Prostate gland (tissue), 2 donors: ENCODE measurements at regions not wholly inside any gene's neighbourhood (a gene's known extent, or its start where the extent isn't known, plus 50 kb on each side); places are given as distances from the start of the nearest gene placed in this dataset.

ENCODE experiments used
- CTCF ChIP-seq, 4 experiments: fragments of 200-600 bp in 2 of 4; fragments of 450-650 bp in 2 of 4; sonication (generic) in 2 of 4; IDR thresholded peaks; 1 replicate in 3 of 4; 2 replicates in 1 of 4; pipeline ENCODE4 v1.5.1; 2016 to 2019; ENCODE audit warnings: antibody characterized with exemption in 4 of 4, mild to moderate bottlenecking in 2 of 4, moderate library complexity in 2 of 4
- POLR2A ChIP-seq: fragments of 450-650 bp; IDR thresholded peaks from one replicate; pipeline ENCODE4 v1.6.1; 2016; ENCODE audit warnings: antibody characterized with exemption, mild to moderate bottlenecking
- POLR2AphosphoS5 ChIP-seq: sonication (generic); formaldehyde crosslinking; IDR thresholded peaks from one replicate; pipeline ENCODE4 v1.6.1; 2017; ENCODE audit warnings: antibody characterized with exemption

- no peak for TF ChIP-seq CTCF (IDR thresholded peaks at IDR 0.05)
- TF ChIP-seq POLR2AphosphoS5, result no peak
- no peak for TF ChIP-seq POLR2A
These were observed 178.3 kb downstream of the CYB561 start for GRCh38 chr17:63267846-63268245.
